Progenitor cell of endocrine pancreas (in vitro differentiated cells): ENCODE measurements at regions not wholly inside any gene's neighbourhood (a gene's known extent, or its start where the extent isn't known, plus 50 kb on each side); places are given as distances from the start of the nearest gene placed in this dataset.
"Not testable (repeated sequence)": the region's sequence is repeated elsewhere in the genome, so short reads cannot be mapped to it uniquely, and the experiment has no call there.

ENCODE experiments used
- DNase-seq: peaks from one replicate; pipeline ENCODE4 v3.0.0; 2021; ENCODE audit warnings: low spot score; ENCODE audit not compliant: unreplicated experiment
- H3K27ac Mint-ChIP-seq: 2 replicates; pipeline ENCODE4 v1.8.0; 2021; ENCODE audit warnings: mild to moderate bottlenecking, moderate library complexity, mixed read lengths
- H3K27me3 Mint-ChIP-seq: 2 replicates; pipeline ENCODE4 v1.8.0; 2021; ENCODE audit warnings: mixed read lengths
- H3K36me3 Mint-ChIP-seq: 2 replicates; pipeline ENCODE4 v1.8.0; 2022; ENCODE audit warnings: mixed read lengths; ENCODE audit not compliant: insufficient read depth
- H3K4me1 Mint-ChIP-seq: 2 replicates; pipeline ENCODE4 v1.8.0; 2021; ENCODE audit warnings: low read depth, mixed read lengths
- H3K4me3 Mint-ChIP-seq: 2 replicates; pipeline ENCODE4 v1.8.0; 2021; ENCODE audit warnings: low read depth, mild to moderate bottlenecking, moderate library complexity, mixed read lengths
- H3K9me3 Mint-ChIP-seq: 2 replicates; pipeline ENCODE4 v1.8.0; 2021; ENCODE audit warnings: low read depth, mixed read lengths
- TF ChIP-seq, protein P1 (sequence below): fragments of 200-600 bp; sonication (generic); IDR thresholded peaks from one replicate; pipeline ENCODE4 v1.5.0; 2021; ENCODE audit warnings: antibody characterized with exemption, mild to moderate bottlenecking; ENCODE audit not compliant: unreplicated experiment

DNA sequence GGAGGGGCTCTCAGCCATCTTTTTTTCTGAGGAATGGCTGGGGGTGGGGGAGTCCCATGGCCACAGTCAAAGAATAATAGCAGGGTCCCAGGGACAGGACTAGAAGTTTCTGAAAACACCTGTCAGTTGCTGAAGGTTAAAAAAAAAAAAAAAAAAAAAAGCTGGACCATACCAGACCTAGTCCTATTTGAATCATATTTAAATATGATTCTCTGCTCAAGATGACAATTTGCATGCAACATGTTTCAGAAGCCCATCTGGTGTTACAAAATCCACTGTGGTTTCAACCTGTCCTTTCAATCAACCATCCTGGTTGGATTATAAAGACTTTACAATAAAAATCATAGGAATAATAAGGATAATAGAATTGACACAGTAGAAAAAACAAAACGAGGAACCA is 153.7 kb downstream of the TENT5C start:
- H3K4me3 Mint-ChIP-seq: no peak overlapping the region
- peaks cover 32% of the 10 kb centered on the region for H3K4me1 Mint-ChIP-seq
- H3K36me3 Mint-ChIP-seq: peaks cover 3% of the 10 kb centered on the region
- TF ChIP-seq, protein P1, sequence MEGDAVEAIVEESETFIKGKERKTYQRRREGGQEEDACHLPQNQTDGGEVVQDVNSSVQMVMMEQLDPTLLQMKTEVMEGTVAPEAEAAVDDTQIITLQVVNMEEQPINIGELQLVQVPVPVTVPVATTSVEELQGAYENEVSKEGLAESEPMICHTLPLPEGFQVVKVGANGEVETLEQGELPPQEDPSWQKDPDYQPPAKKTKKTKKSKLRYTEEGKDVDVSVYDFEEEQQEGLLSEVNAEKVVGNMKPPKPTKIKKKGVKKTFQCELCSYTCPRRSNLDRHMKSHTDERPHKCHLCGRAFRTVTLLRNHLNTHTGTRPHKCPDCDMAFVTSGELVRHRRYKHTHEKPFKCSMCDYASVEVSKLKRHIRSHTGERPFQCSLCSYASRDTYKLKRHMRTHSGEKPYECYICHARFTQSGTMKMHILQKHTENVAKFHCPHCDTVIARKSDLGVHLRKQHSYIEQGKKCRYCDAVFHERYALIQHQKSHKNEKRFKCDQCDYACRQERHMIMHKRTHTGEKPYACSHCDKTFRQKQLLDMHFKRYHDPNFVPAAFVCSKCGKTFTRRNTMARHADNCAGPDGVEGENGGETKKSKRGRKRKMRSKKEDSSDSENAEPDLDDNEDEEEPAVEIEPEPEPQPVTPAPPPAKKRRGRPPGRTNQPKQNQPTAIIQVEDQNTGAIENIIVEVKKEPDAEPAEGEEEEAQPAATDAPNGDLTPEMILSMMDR: no peak
- no peak overlapping the region for H3K27ac Mint-ChIP-seq
- H3K27me3 Mint-ChIP-seq: peaks cover 8% of the 10 kb centered on the region
- peaks cover 15% of the 10 kb centered on the region for H3K9me3 Mint-ChIP-seq
- no peak for DNase-seq

DNA sequence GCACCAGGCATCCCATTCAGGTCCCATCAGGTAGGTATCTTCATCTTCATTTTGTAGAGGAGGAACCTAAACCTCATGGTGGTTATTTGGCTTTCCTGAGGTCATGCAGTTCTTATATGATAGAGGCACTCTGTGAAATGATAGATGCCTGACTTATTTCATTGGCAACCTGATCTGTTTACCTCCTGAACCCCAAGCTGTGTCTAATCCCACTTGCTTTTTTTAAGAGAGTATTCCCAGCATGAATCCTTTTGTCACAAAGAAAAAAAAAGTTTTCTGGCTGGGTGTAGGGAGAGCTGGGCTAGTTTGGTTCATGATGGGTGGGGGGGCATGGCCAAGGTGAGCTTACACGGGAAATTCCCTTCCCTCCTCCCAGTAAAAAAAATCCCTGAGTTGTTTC is 154.2 kb downstream of the TENT5C start:
- H3K4me1 Mint-ChIP-seq: peaks cover 28% of the 10 kb centered on the region
- peaks cover 8% of the 10 kb centered on the region for H3K27me3 Mint-ChIP-seq
- H3K27ac Mint-ChIP-seq: no peak overlapping the region
- DNase-seq: no peak
- no peak overlapping the region for H3K4me3 Mint-ChIP-seq
- TF ChIP-seq, protein P1: no peak
- H3K36me3 Mint-ChIP-seq: peaks cover 3% of the 10 kb centered on the region
- H3K9me3 Mint-ChIP-seq: peaks cover 16% of the 10 kb centered on the region

DNA sequence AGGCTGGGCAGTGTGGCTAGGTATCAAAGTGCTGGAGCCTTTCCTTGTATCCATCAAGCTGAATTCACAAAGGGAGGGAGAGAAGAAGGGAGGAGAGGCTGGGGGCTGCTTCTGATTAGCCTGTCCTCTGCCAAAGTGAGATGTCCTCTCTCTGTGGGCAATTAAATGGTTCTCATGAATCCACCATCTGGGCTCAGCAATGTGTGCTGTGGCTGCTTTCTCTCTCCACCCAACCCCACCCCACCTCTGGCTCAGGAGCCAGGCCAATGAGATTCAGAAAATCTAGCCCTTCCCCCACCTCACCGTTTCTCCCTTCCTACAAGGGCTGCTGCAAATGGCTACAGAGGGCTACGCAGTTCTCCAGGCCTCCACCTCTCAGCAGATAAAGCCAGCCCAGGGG is 154.6 kb downstream of the TENT5C start:
- Mint-ChIP-seq H3K4me1 (peaks cover 25% of the 10 kb centered on the region), H3K36me3 (peaks cover 3% of the 10 kb centered on the region), H3K4me3 (no peak overlapping the region), H3K27ac (no peak overlapping the region), H3K27me3 (peaks cover 8% of the 10 kb centered on the region), H3K9me3 (peaks cover 16% of the 10 kb centered on the region)
- no peak for DNase-seq
- TF ChIP-seq, protein P1: no peak

DNA sequence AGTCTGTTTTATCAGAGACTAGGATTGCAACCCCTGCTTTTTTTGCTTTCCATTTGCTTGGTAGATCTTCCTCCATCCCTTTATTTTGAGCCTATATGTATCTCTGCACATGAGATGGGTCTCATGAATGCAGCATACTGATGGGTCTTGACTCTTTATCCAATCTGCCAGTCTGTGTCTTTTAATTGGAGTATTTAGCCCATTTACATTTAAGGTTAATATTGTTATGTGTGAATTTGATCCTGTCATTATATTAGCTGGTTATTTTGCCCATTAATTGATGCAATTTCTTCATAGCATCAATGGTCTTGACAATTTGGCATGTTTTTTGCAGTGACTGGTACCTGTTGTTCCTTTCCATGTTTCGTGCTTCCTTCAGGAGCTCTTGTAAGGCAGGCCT is 161.7 kb downstream of the GDAP2 start:
- H3K27me3 Mint-ChIP-seq, DNase-seq, H3K27ac Mint-ChIP-seq, H3K4me3 Mint-ChIP-seq, H3K4me1 Mint-ChIP-seq: not testable (repeated sequence)
- H3K36me3 Mint-ChIP-seq: peaks cover 12% of the 10 kb centered on the region
- peaks cover 41% of the 10 kb centered on the region for H3K9me3 Mint-ChIP-seq

DNA sequence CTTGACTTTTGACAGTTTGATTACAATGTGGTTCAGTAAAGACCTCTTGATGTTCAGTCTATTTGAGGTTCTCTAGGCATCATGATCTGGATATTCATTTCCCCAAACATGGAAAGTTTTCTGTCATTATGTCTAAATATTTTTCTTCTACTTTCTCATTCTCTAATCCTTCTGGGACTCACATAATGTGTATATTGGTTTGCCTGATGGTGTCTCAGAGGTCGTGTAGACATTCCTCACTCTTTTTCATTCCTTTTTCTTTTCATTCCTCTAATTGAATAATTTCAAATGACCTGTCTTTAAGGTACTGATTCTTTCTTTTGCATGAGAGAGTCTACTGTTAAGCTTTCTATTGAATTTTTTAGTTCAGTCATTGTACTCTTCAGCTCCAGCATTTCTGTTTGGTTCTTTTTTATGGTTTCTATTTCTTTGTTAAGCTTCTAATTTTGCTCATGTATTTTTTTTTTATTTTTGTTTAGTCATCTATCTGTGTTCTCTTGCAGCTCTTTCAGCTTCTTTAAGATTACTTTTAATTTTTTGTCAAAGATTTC is 158.4 kb downstream of the GDAP2 start:
- TF ChIP-seq, protein P1: no peak
- Mint-ChIP-seq H3K27ac (no peak overlapping the region), H3K9me3 (peaks cover 41% of the 10 kb centered on the region), H3K4me1 (no peaks in the 10 kb centered on the region), H3K27me3 (no peaks in the 10 kb centered on the region), H3K36me3 (peaks cover 12% of the 10 kb centered on the region), H3K4me3 (no peak overlapping the region)
- DNase-seq: no peak

DNA sequence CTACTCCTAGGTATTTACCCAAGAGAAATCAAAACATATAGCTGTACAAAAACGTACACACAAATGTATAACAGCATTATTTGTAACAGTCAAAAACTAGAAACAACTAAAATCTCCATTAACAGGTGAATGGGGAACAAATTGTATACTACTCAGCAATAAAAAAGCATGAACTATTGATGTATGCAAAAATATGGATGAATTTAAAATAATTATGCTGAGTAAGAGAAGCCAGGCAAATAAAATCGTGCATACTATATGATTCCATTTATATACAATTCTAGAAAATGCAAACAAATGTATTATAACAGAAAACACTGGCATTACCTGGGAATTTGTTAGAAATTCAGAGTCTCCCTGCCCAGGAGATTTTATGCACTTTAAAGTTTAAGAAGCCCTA is 150.1 kb downstream of the GDAP2 start:
- no peak overlapping the region for H3K27ac Mint-ChIP-seq
- TF ChIP-seq, protein P1: no peak
- no peaks in the 10 kb centered on the region for H3K27me3 Mint-ChIP-seq
- H3K36me3 Mint-ChIP-seq: no peaks in the 10 kb centered on the region
- H3K4me3 Mint-ChIP-seq: no peak overlapping the region
- H3K4me1 Mint-ChIP-seq: peaks cover 12% of the 10 kb centered on the region
- no peak for DNase-seq
- peaks cover 8% of the 10 kb centered on the region for H3K9me3 Mint-ChIP-seq
